Naive thymus-derived CD4-positive, alpha-beta T cell (primary cell): ENCODE measurements at regions not wholly inside any gene's neighbourhood (a gene's known extent, or its start where the extent isn't known, plus 50 kb on each side); places are given as distances from the start of the nearest gene placed in this dataset.
"Not testable (repeated sequence)": the region's sequence is repeated elsewhere in the genome, so short reads cannot be mapped to it uniquely, and the experiment has no call there.

Source experiments
- ATAC-seq: fragments of 150-1000 bp; cut with Tn5 transposase; 2 replicates; pipeline ENCODE4 v1.10.0; 2021; ENCODE audit warnings: mild to moderate bottlenecking, moderate library complexity
- CTCF ChIA-PET: fragments of 350-600 bp; sonication (Branson Sonifier 250); formaldehyde crosslinking; loops from one replicate; lab custom pipeline; 2021; ENCODE audit warnings: antibody characterized with exemption; lab: Charles Lee
- POLR2A ChIA-PET: fragments of 350-600 bp; sonication (Branson Sonifier 250); formaldehyde crosslinking; loops from one replicate; lab custom pipeline; 2021; ENCODE audit warnings: antibody characterized with exemption, inconsistent platforms; lab: Charles Lee
- DNase-seq, 9 donors: peaks; one replicate each; pipeline versions ENCODE4 v3.0.0 to v3.0.0-alpha.2; 2020 to 2022; ENCODE audit warnings: mixed read lengths in 1 of 9
- H3K27ac ChIP-seq: one replicate; pipeline ENCODE4 v1.7.0; 2013; ENCODE audit warnings: mild to moderate bottlenecking, low read depth, low read length, moderate library complexity
- H3K27me3 ChIP-seq, 2 donors: one replicate each; pipeline ENCODE4 v1.7.0; 2013; ENCODE audit warnings: low read length in 2 of 2, mild to moderate bottlenecking in 2 of 2, moderate library complexity in 2 of 2; ENCODE audit not compliant: control insufficient read depth in 2 of 2, insufficient read depth in 2 of 2
- H3K36me3 ChIP-seq, 3 experiments: 1 replicate in 2 of 3; 2 replicates in 1 of 3; pipeline ENCODE4 v1.7.0; 2013; ENCODE audit warnings: low read length in 3 of 3, mild to moderate bottlenecking in 3 of 3, moderate library complexity in 1 of 3; ENCODE audit not compliant: insufficient read depth in 3 of 3, control insufficient read depth in 2 of 3
- H3K4me1 ChIP-seq, 2 donors: one replicate each; pipeline ENCODE4 v1.7.0; 2013; ENCODE audit warnings: low read length in 2 of 2, mild to moderate bottlenecking in 2 of 2, moderate library complexity in 1 of 2; ENCODE audit not compliant: control insufficient read depth in 2 of 2, insufficient read depth in 2 of 2
- H3K4me3 ChIP-seq: 2 replicates; pipeline ENCODE4 v1.7.0; 2013; ENCODE audit warnings: mild to moderate bottlenecking, low read length
- H3K9me3 ChIP-seq, 3 experiments: 1 replicate in 2 of 3; 2 replicates in 1 of 3; pipeline ENCODE4 v1.7.0; 2013; ENCODE audit warnings: low read length in 3 of 3; ENCODE audit not compliant: control insufficient read depth in 2 of 3
- H3K27ac Mint-ChIP-seq, 9 donors: one replicate each; pipeline ENCODE4 v1.8.0; 2020 to 2022; ENCODE audit warnings: mixed read lengths in 9 of 9, mild to moderate bottlenecking in 8 of 9, moderate library complexity in 5 of 9, inconsistent platforms in 2 of 9
- H3K27me3 Mint-ChIP-seq, 5 donors: one replicate each; pipeline ENCODE4 v1.8.0; 2021 to 2022; ENCODE audit warnings: mixed read lengths in 5 of 5, mild to moderate bottlenecking in 1 of 5
- H3K36me3 Mint-ChIP-seq, 5 donors: one replicate each; pipeline ENCODE4 v1.8.0; 2020 to 2022; ENCODE audit warnings: mixed read lengths in 5 of 5, mild to moderate bottlenecking in 3 of 5, inconsistent platforms in 1 of 5
- H3K4me1 Mint-ChIP-seq, 7 donors: one replicate each; pipeline ENCODE4 v1.8.0; 2020 to 2022; ENCODE audit warnings: mixed read lengths in 7 of 7, mild to moderate bottlenecking in 3 of 7, inconsistent platforms in 1 of 7
- H3K4me3 Mint-ChIP-seq, 10 donors: one replicate each; pipeline ENCODE4 v1.8.0; 2020 to 2022; ENCODE audit warnings: mild to moderate bottlenecking in 10 of 10, mixed read lengths in 10 of 10, moderate library complexity in 6 of 10, inconsistent platforms in 2 of 10
- H3K9me3 Mint-ChIP-seq, 11 donors: one replicate each; pipeline ENCODE4 v1.8.0; 2020 to 2022; ENCODE audit warnings: mixed read lengths in 11 of 11, mild to moderate bottlenecking in 4 of 11, inconsistent platforms in 1 of 11, moderate library complexity in 1 of 11
- intact Hi-C, 2 donors: fragments of 100-400 bp; cut with micrococcal nuclease; formaldehyde crosslinking; loops; one replicate each; pipeline ENCODE4 v1.15.1; 2023

DNA sequence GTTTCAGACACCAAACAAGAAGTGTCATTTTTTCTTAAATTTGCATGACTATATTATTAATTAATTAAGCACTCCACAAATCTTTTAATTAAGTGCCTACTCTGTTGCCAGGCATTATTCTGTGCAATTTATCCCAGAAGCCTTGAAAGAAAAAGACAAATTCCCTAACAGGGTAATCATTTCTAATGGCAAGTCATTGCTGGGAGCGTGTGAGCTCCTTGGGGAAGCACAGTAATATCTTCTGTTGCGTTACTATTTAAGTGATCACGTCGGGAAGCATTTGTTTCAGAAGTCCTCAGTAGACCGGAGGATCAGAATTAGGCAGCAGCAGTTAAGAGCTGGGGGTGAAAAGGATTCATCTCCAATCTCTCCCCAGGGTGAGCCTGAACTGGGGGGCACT is 276.8 kb upstream of the RNF32 start:
- POLR2A ChIA-PET: no interaction called here
- CTCF ChIA-PET: no interaction called here
- no peak for ATAC-seq
- Mint-ChIP-seq H3K36me3 (no peaks in the 10 kb centered on the region), H3K27me3 (peaks cover 0 to 5% (median 0%) of the 10 kb centered on the region in 5 donors), H3K27ac (no peak overlapping the region), H3K4me1 (no peaks in the 10 kb centered on the region), H3K4me3 (no peak overlapping the region), H3K9me3 (peaks cover 0 to 4% (median 0%) of the 10 kb centered on the region in 11 donors)
- no peak overlapping the region for H3K27ac ChIP-seq
- no peaks in the 10 kb centered on the region for H3K4me1 ChIP-seq
- H3K27me3 ChIP-seq: peaks cover 0 to 4% of the 10 kb centered on the region in 2 donors
- no peaks in the 10 kb centered on the region for H3K9me3 ChIP-seq
- H3K36me3 ChIP-seq: no peaks in the 10 kb centered on the region
- H3K4me3 ChIP-seq: no peak overlapping the region
- DNase-seq: no peak
- intact Hi-C loops: no loop called here

DNA sequence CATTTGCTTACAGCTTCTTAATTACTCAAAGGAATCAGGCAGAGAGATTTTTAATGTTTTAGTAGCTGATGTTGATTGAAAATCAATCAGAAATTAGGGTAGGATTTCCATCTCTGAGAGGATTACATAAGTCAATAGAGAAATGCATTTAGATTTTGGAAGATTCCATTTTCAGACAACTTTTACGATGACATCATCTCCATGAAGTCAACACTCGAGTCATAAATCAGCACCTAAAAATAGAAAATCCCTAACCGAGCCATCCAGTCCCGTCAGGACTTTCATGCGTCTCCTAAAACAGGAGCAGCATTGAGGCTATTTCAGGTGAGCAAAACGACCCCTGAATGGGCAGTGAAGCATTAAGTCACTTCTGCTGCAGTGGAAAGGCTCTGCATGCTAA is 279.7 kb upstream of the RNF32 start:
- ChIA-PET CTCF (no interaction called here), POLR2A (no interaction called here)
- peaks cover 0 to 1% (median 0%) of the 10 kb centered on the region in 11 donors for H3K9me3 Mint-ChIP-seq
- DNase-seq (no peak), ATAC-seq (no peak)
- H3K9me3 ChIP-seq: no peaks in the 10 kb centered on the region
- H3K27ac ChIP-seq: no peak overlapping the region
- intact Hi-C loops: no loop called here
- peaks cover 0 to 6% (median 0%) of the 10 kb centered on the region in 5 donors for H3K27me3 Mint-ChIP-seq
- no peak overlapping the region for H3K27ac Mint-ChIP-seq
- H3K4me3 ChIP-seq: no peak overlapping the region
- no peaks in the 10 kb centered on the region for H3K27me3 ChIP-seq
- no peaks in the 10 kb centered on the region for H3K36me3 Mint-ChIP-seq
- no peaks in the 10 kb centered on the region for H3K36me3 ChIP-seq
- no peaks in the 10 kb centered on the region for H3K4me1 Mint-ChIP-seq
- H3K4me3 Mint-ChIP-seq: no peak overlapping the region
- no peaks in the 10 kb centered on the region for H3K4me1 ChIP-seq

DNA sequence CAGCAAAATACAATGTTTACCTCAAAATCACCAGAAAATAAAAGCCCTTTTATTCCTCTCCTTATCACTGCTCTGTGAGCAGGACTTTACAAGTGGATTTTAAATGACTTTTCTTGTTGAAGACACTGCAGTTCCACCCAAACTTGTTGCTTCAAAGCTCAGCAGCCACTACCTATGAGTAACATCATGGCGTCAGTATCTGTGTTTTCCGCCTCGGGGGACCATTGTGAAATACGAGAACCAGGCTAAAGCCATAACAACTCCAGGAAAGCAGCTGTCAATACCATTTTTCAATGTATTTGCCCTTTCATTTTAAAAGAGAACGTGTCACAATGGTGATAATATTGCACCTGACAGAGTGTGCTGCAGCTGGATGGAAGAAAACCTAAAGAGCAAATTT is 284.0 kb upstream of the RNF32 start:
- intact Hi-C loops: no loop called here

DNA sequence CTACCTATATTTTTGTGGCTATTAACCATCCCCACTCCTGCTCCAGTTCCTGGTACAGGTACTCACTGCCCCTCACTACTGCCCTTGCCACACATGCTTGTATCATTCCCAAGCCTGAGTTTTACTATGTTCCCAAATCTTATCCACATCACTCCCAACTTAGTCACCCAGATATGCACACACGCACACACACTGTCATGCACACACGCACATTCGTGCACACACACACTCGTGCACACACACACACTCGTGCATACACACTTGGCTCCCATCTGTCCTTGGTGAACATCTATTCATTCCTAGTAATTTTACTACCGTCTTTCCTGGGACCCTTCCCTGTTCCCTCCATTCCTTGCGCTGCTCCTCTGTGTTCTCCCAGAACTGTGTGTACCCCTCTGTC is 287.2 kb upstream of the RNF32 start:
- POLR2A ChIA-PET: no interaction called here
- H3K36me3 Mint-ChIP-seq: no peaks in the 10 kb centered on the region
- Histone ChIP-seq H3K9me3 (no peaks in the 10 kb centered on the region), H3K27ac (no peak overlapping the region), H3K36me3 (no peaks in the 10 kb centered on the region), H3K4me3 (no peak overlapping the region), H3K4me1 (no peaks in the 10 kb centered on the region), H3K27me3 (no peaks in the 10 kb centered on the region)
- intact Hi-C loops: no loop called here
- H3K9me3 Mint-ChIP-seq: no peaks in the 10 kb centered on the region
- H3K27me3 Mint-ChIP-seq: peaks cover 0 to 6% (median 0%) of the 10 kb centered on the region in 5 donors
- H3K4me1 Mint-ChIP-seq: no peaks in the 10 kb centered on the region
- no peak for DNase-seq
- CTCF ChIA-PET: no interaction called here
- no peak overlapping the region for H3K4me3 Mint-ChIP-seq
- H3K27ac Mint-ChIP-seq: no peak overlapping the region
- no peak for ATAC-seq

More for the DNA sequence above, 284.0 kb upstream of the RNF32 start:
- ChIA-PET CTCF (no interaction called here), POLR2A (no interaction called here)
- no peaks in the 10 kb centered on the region for H3K4me1 ChIP-seq
- no peak for ATAC-seq
- Mint-ChIP-seq H3K4me1 (no peaks in the 10 kb centered on the region), H3K4me3 (no peak overlapping the region), H3K36me3 (no peaks in the 10 kb centered on the region), H3K27me3 (peaks cover 0 to 6% (median 0%) of the 10 kb centered on the region in 5 donors), H3K27ac (no peak overlapping the region), H3K9me3 (peaks cover 0 to 1% (median 0%) of the 10 kb centered on the region in 11 donors)
- no peak overlapping the region for H3K27ac ChIP-seq
- no peak for DNase-seq
- no peaks in the 10 kb centered on the region for H3K36me3 ChIP-seq
- no peak overlapping the region for H3K4me3 ChIP-seq
- H3K9me3 ChIP-seq: no peaks in the 10 kb centered on the region
- no peaks in the 10 kb centered on the region for H3K27me3 ChIP-seq

DNA sequence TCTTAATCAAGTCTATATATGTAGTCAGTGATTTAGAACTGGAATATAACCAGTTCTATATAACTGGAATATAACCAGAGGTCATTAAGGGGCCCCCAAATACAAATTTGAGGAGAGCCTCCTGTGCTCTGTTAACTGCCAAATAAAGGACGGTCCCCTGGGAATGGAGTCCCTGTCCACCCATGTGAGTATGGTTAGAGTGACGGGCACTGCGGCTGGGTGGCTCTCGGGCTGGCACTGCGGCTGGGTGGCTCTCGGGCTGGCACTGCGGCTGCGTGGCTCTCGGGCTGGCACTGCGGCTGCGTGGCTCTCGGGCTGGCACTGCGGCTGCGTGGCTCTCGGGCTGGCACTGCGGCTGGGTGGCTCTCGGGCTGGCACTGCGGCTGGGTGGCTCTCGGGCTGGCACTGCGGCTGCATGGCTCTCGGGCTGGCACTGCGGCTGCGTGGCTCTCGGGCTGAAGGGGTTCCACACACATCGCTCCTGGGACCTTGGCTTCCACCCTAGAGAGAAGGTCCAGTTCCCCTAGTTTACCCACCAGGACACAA is 292.8 kb upstream of the RNF32 start:
- ATAC-seq, H3K4me1 Mint-ChIP-seq, H3K9me3 Mint-ChIP-seq, H3K9me3 ChIP-seq, POLR2A ChIA-PET, H3K36me3 ChIP-seq, DNase-seq, H3K27me3 ChIP-seq, H3K27ac ChIP-seq, H3K4me3 Mint-ChIP-seq, intact Hi-C loops, H3K27ac Mint-ChIP-seq, H3K36me3 Mint-ChIP-seq, CTCF ChIA-PET, H3K4me3 ChIP-seq, H3K27me3 Mint-ChIP-seq, H3K4me1 ChIP-seq: not testable (repeated sequence)

DNA sequence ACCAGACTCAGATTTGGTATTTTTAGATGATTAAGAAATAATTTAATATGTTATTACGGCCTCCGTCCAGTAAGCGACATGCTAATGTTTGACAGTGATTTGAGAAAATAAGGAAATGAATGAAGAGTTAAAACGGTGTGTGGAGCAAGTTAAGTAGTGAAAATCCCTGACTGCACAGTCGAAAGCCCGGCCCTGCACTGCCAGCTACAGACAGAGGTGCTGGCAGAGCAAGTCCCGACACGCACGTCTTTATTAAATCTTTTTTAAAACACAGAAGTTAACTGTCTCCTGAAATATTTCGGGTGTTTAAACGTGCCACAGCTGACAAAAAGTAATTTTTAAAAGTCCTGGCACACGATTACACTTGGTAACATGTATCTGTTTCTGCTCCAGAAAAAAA is 293.4 kb upstream of the RNF32 start:
- intact Hi-C loops: no loop called here
- ChIA-PET CTCF (no interaction called here), POLR2A (no interaction called here)
- H3K27me3 Mint-ChIP-seq: no peaks in the 10 kb centered on the region
- DNase-seq: no peak
- H3K4me3 ChIP-seq: no peak overlapping the region
- H3K4me1 ChIP-seq: no peaks in the 10 kb centered on the region
- no peak overlapping the region for H3K27ac Mint-ChIP-seq
- no peak for ATAC-seq
- no peaks in the 10 kb centered on the region for H3K36me3 Mint-ChIP-seq
- no peaks in the 10 kb centered on the region for H3K4me1 Mint-ChIP-seq
- no peak overlapping the region for H3K4me3 Mint-ChIP-seq
- H3K27me3 ChIP-seq: no peaks in the 10 kb centered on the region
- peaks cover 0 to 3% (median 0%) of the 10 kb centered on the region in 11 donors for H3K9me3 Mint-ChIP-seq
- no peaks in the 10 kb centered on the region for H3K9me3 ChIP-seq
- no peaks in the 10 kb centered on the region for H3K36me3 ChIP-seq
- H3K27ac ChIP-seq: no peak overlapping the region

DNA sequence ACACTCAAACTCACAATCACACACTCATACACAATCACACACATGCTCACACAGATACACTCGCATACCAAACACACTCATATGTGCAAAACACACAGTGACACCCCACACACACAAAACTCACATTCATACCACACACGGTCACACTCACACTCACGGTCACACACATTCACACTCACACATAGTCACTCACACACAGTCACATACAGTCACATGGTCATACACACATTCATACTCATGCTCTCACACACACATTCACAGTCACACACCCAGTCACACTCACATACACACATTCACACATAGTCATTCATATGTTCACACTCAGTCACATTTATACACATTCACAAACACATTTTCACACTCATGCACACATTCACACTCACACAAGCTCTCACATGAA is 296.0 kb upstream of the RNF32 start:
- H3K9me3 ChIP-seq: no peaks in the 10 kb centered on the region

More for the DNA sequence above, 296.0 kb upstream of the RNF32 start:
- H3K4me1 ChIP-seq: no peaks in the 10 kb centered on the region
- no peaks in the 10 kb centered on the region for H3K36me3 Mint-ChIP-seq
- no peaks in the 10 kb centered on the region for H3K27me3 ChIP-seq
- H3K27me3 Mint-ChIP-seq: no peaks in the 10 kb centered on the region
- CTCF ChIA-PET: no interaction called here
- intact Hi-C loops: no loop called here
- H3K27ac ChIP-seq: no peak overlapping the region
- H3K36me3 ChIP-seq: no peaks in the 10 kb centered on the region
- peaks cover 0 to 3% (median 0%) of the 10 kb centered on the region in 11 donors for H3K9me3 Mint-ChIP-seq
- no peaks in the 10 kb centered on the region for H3K4me1 Mint-ChIP-seq
- ATAC-seq: no peak
- H3K27ac Mint-ChIP-seq: no peak overlapping the region
- no peak for DNase-seq
- POLR2A ChIA-PET: no interaction called here
- H3K4me3 Mint-ChIP-seq: no peak overlapping the region
- no peak overlapping the region for H3K4me3 ChIP-seq
